ENCODE measurements at regions not wholly inside any gene's neighbourhood (a gene's known extent, or its start where the extent isn't known, plus 50 kb on each side); places are given as distances from the start of the nearest gene placed in this dataset.

- TF ChIP-seq, protein P1, sequence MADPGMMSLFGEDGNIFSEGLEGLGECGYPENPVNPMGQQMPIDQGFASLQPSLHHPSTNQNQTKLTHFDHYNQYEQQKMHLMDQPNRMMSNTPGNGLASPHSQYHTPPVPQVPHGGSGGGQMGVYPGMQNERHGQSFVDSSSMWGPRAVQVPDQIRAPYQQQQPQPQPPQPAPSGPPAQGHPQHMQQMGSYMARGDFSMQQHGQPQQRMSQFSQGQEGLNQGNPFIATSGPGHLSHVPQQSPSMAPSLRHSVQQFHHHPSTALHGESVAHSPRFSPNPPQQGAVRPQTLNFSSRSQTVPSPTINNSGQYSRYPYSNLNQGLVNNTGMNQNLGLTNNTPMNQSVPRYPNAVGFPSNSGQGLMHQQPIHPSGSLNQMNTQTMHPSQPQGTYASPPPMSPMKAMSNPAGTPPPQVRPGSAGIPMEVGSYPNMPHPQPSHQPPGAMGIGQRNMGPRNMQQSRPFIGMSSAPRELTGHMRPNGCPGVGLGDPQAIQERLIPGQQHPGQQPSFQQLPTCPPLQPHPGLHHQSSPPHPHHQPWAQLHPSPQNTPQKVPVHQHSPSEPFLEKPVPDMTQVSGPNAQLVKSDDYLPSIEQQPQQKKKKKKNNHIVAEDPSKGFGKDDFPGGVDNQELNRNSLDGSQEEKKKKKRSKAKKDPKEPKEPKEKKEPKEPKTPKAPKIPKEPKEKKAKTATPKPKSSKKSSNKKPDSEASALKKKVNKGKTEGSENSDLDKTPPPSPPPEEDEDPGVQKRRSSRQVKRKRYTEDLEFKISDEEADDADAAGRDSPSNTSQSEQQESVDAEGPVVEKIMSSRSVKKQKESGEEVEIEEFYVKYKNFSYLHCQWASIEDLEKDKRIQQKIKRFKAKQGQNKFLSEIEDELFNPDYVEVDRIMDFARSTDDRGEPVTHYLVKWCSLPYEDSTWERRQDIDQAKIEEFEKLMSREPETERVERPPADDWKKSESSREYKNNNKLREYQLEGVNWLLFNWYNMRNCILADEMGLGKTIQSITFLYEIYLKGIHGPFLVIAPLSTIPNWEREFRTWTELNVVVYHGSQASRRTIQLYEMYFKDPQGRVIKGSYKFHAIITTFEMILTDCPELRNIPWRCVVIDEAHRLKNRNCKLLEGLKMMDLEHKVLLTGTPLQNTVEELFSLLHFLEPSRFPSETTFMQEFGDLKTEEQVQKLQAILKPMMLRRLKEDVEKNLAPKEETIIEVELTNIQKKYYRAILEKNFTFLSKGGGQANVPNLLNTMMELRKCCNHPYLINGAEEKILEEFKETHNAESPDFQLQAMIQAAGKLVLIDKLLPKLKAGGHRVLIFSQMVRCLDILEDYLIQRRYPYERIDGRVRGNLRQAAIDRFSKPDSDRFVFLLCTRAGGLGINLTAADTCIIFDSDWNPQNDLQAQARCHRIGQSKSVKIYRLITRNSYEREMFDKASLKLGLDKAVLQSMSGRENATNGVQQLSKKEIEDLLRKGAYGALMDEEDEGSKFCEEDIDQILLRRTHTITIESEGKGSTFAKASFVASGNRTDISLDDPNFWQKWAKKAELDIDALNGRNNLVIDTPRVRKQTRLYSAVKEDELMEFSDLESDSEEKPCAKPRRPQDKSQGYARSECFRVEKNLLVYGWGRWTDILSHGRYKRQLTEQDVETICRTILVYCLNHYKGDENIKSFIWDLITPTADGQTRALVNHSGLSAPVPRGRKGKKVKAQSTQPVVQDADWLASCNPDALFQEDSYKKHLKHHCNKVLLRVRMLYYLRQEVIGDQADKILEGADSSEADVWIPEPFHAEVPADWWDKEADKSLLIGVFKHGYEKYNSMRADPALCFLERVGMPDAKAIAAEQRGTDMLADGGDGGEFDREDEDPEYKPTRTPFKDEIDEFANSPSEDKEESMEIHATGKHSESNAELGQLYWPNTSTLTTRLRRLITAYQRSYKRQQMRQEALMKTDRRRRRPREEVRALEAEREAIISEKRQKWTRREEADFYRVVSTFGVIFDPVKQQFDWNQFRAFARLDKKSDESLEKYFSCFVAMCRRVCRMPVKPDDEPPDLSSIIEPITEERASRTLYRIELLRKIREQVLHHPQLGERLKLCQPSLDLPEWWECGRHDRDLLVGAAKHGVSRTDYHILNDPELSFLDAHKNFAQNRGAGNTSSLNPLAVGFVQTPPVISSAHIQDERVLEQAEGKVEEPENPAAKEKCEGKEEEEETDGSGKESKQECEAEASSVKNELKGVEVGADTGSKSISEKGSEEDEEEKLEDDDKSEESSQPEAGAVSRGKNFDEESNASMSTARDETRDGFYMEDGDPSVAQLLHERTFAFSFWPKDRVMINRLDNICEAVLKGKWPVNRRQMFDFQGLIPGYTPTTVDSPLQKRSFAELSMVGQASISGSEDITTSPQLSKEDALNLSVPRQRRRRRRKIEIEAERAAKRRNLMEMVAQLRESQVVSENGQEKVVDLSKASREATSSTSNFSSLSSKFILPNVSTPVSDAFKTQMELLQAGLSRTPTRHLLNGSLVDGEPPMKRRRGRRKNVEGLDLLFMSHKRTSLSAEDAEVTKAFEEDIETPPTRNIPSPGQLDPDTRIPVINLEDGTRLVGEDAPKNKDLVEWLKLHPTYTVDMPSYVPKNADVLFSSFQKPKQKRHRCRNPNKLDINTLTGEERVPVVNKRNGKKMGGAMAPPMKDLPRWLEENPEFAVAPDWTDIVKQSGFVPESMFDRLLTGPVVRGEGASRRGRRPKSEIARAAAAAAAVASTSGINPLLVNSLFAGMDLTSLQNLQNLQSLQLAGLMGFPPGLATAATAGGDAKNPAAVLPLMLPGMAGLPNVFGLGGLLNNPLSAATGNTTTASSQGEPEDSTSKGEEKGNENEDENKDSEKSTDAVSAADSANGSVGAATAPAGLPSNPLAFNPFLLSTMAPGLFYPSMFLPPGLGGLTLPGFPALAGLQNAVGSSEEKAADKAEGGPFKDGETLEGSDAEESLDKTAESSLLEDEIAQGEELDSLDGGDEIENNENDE (IDR thresholded peaks at IDR 0.05; ENCODE audit: insufficient replicate concordance, low read length): no peak
- TF ChIP-seq SAP30 (IDR thresholded peaks at IDR 0.05; ENCODE audit: insufficient read depth, insufficient replicate concordance, low read length): no peak
- TF ChIP-seq FOSL1 (IDR thresholded peaks at IDR 0.05; ENCODE audit: insufficient read depth, low read depth, low read length): no peak
- TF ChIP-seq CREB1 (IDR thresholded peaks at IDR 0.05): no peak
- no peak for TF ChIP-seq JUN (IDR thresholded peaks at IDR 0.05; ENCODE audit: low read depth, low read length)
- TF ChIP-seq EZH2 (IDR thresholded peaks at IDR 0.05; ENCODE audit: low read depth, low read length, severe bottlenecking): no peak
These were observed 359.5 kb downstream of the PTEN start (continued) for GRCh38 chr10:88222881-88223280.

All from H1 (cell line).